ENCODE measurements at regions not wholly inside any gene's neighbourhood (a gene's known extent, or its start where the extent isn't known, plus 50 kb on each side); places are given as distances from the start of the nearest gene placed in this dataset.

DNA sequence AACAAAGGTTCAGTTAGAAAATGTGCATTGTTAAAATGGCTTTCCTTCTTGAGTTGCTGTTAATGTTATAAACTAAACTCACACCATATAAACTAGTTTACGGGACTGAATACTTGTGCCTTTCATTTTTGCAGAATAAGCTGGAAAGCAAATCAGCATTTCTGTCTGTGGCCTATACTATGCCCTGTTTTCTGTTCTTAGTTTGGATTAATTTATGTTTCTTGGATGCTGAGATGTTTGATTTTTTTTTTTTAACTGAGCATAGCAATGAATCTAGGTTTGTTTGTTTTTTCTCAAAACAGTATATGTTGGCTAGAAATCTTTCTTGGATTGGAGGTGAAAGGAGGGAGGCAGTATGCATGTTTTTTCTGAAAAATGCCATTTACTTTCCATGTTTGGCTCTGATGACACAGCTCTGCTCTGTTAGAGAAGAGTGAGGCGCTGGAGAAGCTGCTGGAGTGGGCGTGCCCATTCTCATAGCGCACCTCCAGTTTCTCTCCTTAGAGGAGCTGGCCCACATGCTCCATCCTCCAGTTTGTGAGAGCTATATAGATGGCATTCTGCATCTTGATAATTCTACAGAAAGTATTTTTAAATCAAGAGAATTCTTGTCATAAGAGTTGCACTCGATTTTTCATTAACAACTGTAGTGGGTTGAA lies 423.6 kb upstream of the TPM1 start:
- TF ChIP-seq, protein P1, sequence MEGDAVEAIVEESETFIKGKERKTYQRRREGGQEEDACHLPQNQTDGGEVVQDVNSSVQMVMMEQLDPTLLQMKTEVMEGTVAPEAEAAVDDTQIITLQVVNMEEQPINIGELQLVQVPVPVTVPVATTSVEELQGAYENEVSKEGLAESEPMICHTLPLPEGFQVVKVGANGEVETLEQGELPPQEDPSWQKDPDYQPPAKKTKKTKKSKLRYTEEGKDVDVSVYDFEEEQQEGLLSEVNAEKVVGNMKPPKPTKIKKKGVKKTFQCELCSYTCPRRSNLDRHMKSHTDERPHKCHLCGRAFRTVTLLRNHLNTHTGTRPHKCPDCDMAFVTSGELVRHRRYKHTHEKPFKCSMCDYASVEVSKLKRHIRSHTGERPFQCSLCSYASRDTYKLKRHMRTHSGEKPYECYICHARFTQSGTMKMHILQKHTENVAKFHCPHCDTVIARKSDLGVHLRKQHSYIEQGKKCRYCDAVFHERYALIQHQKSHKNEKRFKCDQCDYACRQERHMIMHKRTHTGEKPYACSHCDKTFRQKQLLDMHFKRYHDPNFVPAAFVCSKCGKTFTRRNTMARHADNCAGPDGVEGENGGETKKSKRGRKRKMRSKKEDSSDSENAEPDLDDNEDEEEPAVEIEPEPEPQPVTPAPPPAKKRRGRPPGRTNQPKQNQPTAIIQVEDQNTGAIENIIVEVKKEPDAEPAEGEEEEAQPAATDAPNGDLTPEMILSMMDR (IDR thresholded peaks at IDR 0.05), result no peak
- no peak for TF ChIP-seq ZFX (IDR thresholded peaks at IDR 0.05; ENCODE audit: borderline replicate concordance)

Data from 22Rv1 (cell line).